ENCODE measurements at regions not wholly inside any gene's neighbourhood (a gene's known extent, or its start where the extent isn't known, plus 50 kb on each side); places are given as distances from the start of the nearest gene placed in this dataset.

- no peak for DNase-seq
These were observed 2209.1 kb downstream of the ARAP2 start for GRCh38 chr4:34035225-34035624.

DNA sequence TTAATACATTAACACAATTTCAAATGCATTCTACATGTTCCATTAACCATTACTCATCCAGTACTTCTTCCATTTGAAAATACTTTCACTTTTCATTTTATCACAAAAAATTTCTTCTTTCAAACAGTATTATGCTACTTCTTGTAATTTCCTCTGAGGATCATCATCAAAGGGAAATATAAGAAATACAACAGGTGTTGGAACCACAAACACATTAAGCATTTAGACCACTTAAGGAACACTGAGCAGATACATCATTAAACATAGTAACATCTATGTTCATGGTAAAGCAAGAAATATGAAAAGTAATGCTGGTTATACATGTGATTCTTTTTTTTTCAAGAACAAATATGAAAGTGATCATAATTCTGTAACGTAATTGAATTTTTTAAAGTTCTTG is 2207.0 kb downstream of the ARAP2 start:
- DNase-seq, result no peak

GRCh38 chr4:34039766-34040165 is 2204.5 kb downstream of the ARAP2 start:
- DNase-seq, result no peak

DNA sequence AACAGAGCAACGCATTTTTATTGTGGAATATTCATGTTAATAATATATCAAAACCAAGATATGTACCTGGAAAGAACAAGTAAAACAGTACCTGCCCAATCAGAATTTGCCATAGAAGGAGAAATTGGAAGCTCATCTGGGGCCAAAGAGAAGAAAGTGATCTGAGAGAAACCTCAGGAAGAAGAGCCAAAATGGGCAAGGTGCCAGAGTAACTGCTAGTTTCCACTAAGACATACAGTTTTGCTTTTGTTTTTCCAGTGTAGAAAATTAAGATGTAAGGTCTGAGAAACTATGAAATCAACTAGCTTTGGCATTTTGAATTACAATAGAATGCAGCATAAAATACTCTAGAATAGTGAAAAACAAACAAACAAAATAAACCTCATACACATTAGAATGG is 2201.2 kb downstream of the ARAP2 start:
- DNase-seq, result no peak

DNA sequence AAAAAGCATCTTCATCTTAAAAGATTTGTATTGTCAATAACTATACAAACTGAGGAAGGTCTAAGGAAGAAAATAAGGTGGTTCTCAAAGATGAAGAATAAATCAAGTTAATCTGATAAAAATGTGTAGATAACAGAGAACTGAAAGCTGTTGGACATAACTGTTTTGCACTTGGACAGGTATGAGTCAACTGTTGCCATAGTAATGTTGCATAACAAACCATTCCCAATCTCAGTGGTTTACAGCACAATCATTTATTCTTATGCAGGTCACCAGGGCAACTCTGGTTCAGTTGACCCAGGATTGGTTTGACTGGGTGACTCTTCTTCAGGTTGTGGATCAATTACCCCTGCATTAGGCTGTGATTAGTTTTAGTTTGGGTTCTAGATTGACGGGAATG is 2197.7 kb downstream of the ARAP2 start:
- DNase-seq, result no peak

DNA sequence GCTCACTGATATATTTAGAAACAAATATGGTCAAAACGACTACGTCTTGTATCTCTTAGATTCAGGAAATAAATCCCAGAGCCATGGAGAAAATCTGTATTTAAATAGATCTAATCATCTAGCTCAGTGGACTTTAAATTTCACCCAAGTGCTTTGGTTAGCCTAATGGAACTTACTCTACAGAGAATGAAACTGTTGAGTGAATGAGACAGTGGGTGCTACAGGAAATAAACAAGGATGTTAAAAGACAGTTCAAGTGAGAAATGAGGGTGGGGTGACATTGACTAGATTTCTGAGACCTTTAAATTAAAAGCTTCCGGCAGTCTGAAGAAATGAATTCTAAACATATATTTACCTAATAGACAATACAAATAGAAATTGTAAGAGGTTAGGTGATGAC is 2197.0 kb downstream of the ARAP2 start:
- DNase-seq, result no peak

DNA sequence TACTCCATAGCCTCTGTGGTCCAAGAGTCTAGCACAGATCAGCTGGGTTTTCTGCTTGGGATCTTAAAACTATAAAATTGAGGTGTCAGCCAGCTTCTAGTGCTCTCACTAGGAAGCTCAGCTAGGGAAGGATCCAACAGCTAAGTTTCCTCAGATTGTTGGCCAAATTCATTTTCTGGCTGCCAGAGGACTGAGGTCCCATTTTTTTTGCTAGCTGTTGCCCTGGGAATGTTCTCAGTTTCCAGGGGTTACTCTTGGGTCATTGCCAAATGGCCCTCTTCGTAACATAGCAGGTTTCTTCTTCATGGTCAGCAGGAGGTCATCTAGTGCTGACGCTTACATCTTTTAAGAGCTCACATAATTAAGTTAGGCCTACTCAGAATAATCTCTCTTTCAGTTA is 2178.2 kb downstream of the ARAP2 start:
- no peak for DNase-seq

DNA sequence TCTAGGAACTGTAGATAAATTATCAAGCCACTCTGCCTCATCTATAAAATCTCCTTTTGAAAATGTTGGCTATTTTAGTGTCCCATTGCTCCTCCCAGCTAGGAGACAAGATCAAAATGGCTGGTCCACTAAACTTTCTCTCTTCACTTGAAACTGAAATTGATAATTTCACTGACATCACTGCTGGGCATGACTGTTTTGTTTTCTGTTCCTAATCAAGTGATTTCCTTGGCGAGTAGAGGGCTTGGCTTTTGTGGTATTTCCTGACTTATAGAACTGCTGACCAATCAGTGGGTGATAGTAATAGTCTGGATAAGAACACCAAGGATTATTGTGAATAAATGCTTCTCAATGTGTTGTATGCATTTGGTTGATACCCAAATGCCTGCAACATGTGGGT is 2152.9 kb downstream of the ARAP2 start:
- DNase-seq, result no peak

DNA sequence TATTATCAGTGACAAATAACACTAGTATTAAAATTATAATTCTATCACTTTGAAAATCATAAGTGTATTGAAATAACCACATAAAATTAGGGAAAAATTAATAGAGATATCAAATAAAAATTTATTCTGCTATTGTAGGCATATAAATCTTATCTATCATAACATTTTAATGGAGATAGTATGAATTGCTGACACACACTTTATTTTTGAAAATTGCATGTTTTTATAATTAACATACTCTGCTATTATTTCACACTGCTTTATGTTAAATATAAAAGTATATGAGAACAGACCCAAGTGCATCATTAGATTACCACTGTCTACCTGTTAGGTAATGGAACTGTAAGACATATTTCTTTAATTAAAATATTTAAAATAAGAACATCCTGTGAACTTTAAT is 2150.2 kb downstream of the ARAP2 start:
- no peak for DNase-seq

GRCh38 chr4:34105311-34105710 is 2139.0 kb downstream of the ARAP2 start:
- no peak for DNase-seq

DNA sequence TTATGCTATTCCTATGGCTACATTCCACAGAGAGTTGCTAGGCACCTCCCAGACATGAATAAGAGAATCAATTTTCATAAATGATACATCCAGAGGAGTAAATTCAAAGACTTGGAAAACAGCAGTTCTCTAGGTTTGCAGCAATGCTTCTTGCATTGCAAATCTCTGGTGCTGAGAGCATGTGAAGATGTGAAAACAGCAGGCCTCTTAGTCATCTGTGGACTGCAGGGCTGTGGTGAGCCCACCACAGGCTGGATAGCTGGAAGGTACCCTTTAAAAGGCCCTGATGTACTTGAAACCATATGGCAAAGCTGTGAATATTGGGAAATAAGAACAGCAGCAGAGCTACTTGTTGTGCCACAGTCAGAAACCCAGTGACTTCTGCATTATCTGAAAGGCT is 2135.9 kb downstream of the ARAP2 start:
- DNase-seq, result no peak

DNA sequence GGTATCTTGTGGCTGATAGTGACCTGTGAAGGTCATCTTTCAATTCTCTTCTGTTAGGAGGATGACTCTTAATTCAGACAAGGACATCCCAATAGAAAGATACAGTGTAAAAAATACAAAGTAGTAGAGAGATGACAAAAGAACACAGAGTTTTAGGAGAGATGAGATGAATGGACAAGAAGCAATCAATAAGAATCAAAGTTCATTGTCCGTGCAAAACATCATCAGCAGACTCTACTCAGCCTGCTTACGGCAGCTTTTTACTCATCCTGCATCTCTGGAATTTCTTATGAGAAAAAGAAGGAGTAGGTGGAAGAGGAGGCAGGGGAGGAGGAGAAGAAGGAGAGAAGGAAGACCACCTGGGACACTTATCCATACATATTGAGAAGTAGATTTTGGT is 2131.7 kb downstream of the ARAP2 start:
- no peak for DNase-seq

GRCh38 chr4:34138385-34138784 is 2105.9 kb downstream of the ARAP2 start:
- DNase-seq, result no peak

DNA sequence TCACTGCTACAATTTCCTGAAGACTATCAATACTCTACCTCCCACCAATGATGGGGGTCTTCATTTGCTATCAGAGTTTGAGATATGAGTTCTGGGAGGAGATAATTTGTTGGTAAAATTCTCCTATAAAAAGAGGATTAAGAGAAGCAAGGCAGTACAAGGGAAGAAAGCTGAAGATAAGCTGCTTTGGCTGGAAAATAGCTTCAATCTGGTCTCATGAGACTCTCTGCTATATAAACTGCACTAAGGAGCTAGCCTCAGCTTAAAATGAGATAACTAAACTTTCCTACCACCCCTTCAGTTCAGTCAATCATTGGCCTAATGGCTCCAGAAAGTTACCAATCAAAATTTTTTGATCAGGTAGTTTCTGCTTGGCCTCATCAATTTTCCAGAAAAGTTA is 2105.0 kb downstream of the ARAP2 start:
- DNase-seq, result no peak

DNA sequence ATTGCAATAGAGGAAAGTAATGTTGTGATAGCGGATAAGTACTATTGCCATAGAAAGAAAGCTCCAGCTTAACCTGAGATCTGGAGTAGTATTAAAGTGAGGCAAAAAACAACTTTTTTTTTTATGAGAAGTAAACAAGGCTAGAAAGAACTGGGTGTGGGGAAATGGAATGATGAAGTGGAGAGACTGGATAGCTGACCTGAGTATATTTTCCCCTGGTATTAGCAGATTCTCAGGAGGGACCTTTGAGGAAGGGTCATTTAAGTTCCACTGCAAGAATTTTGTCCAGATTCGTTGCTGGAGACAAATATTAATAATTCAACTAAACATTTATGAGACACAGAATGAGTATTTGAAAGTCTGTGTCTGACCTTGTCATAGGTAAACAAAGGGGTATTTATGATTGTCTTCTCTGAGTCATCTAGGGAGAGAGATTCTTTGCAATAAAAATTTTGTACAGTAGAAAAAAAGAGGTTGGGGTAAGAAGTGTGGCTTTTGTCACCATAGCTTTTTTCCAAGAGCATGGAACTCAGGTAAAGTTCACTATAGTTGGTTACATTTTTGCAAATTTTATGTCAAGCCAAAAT is 2095.9 kb downstream of the ARAP2 start:
- DNase-seq, result no peak

GRCh38 chr4:34157547-34157946 is 2086.8 kb downstream of the ARAP2 start:
- no peak for DNase-seq

GRCh38 chr4:34158878-34159277 is 2085.4 kb downstream of the ARAP2 start:
- no peak for DNase-seq

DNA sequence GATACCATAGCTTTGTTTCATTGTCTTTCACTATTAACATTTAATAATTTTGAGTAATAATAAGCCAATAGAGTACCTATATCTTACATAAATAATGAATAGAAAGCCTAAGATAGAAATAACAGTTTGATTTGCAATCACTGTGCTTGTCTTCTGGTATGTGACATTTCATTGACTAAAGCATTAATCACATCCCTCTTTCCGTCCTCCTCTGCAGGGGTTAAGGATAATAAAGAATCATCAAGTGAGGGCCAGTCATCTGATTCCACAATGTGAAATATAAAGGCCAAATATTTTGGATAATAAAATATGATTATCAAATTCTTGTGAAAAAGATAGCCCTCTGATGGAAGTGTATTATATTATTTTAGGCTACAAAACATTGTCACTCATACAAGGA is 2073.4 kb downstream of the ARAP2 start:
- no peak for DNase-seq

DNA sequence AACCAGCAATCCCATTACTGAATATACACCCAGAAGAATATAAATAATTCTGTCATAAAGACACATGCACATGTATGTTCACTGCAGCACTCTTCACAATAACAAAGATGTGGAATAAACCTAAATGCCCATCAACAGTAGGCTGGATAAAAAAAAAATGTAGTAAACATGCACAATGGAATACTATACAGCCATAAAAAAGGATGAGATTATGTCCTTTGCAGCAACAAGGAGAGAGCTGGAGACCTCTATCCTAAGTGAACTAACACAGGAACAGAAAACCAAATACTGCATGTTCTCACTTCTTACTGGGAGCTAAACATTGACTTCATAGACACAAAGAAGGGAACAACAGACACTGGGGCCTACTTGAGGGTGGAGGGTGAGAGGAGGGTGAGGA is 2067.7 kb downstream of the ARAP2 start:
- DNase-seq, result no peak

GRCh38 chr4:34178476-34178875 is 2065.8 kb downstream of the ARAP2 start:
- no peak for DNase-seq

GRCh38 chr4:34181311-34181841 is 2062.9 kb downstream of the ARAP2 start:
- no peak for DNase-seq

- DNase-seq, result no peak
These were observed 2062.4 kb downstream of the ARAP2 start for GRCh38 chr4:34181891-34182290.

- DNase-seq, result no peak
These were observed 2062.0 kb downstream of the ARAP2 start for GRCh38 chr4:34182306-34182705.

DNA sequence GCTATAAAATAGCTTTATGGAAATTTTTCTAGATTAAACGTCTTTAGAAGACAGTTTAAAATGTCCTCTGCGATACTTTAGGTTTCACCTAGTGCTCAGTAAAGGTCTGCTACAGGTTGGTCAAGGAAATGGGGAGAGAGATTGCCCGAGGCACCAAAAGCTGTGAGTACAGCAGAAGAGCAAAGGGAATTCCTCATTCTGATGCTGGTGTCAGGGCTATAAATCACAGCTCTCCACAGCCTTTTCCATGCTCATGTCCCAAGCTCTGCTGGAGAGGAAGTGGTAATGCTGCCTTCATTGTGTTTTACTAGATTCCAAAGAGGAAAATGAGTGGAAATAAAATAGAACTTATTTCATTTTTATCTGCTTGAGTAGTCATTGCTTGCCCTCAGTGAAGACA is 2060.4 kb downstream of the ARAP2 start:
- DNase-seq, result no peak

- no peak for DNase-seq
These were observed 2057.3 kb downstream of the ARAP2 start for GRCh38 chr4:34187056-34187455.

- DNase-seq, result no peak
These were observed 2052.9 kb downstream of the ARAP2 start for GRCh38 chr4:34191443-34191842.

Data from NCI-H774 (cell line).